GM04504 (cell line): ENCODE measurements at regions not wholly inside any gene's neighbourhood (a gene's known extent, or its start where the extent isn't known, plus 50 kb on each side); places are given as distances from the start of the nearest gene placed in this dataset.
"Not testable (repeated sequence)": the region's sequence is repeated elsewhere in the genome, so short reads cannot be mapped to it uniquely, and the experiment has no call there.

ENCODE experiments used
- DNase-seq: peaks from one replicate; pipeline ENCODE4 v3.0.0-alpha.2; 2012; ENCODE audit warnings: low read depth

GRCh38 chr7:70846208-70846607, 285.7 kb upstream of the GALNT17 start:
- DNase-seq, result no peak

- no peak for DNase-seq
These were observed 282.2 kb upstream of the GALNT17 start for GRCh38 chr7:70849580-70850235.

GRCh38 chr7:70855373-70855772, 276.6 kb upstream of the GALNT17 start:
- DNase-seq, result no peak

GRCh38 chr7:70856901-70857630, 274.9 kb upstream of the GALNT17 start:
- DNase-seq, result peak; percentile 24

GRCh38 chr7:70857793-70858545, 274.0 kb upstream of the GALNT17 start:
- DNase-seq, result no peak

- no peak for DNase-seq
These were observed 264.4 kb upstream of the GALNT17 start for GRCh38 chr7:70867513-70867912.

GRCh38 chr7:70870349-70870748, 261.6 kb upstream of the GALNT17 start:
- DNase-seq, result no peak

- DNase-seq, result no peak
These were observed 259.8 kb upstream of the GALNT17 start for GRCh38 chr7:70872188-70872587.

GRCh38 chr7:70881167-70881847, 250.6 kb upstream of the GALNT17 start:
- DNase-seq, result no peak

GRCh38 chr7:70883750-70884439, 248.0 kb upstream of the GALNT17 start:
- no peak for DNase-seq

- DNase-seq, result no peak
These were observed 247.5 kb upstream of the GALNT17 start for GRCh38 chr7:70884440-70884764.

GRCh38 chr7:70884809-70885208, 247.1 kb upstream of the GALNT17 start:
- no peak for DNase-seq

- no peak for DNase-seq
These were observed 245.4 kb upstream of the GALNT17 start for GRCh38 chr7:70886547-70886946.

- no peak for DNase-seq
These were observed 244.8 kb upstream of the GALNT17 start for GRCh38 chr7:70887186-70887585.

- no peak for DNase-seq
These were observed 241.6 kb upstream of the GALNT17 start for GRCh38 chr7:70890147-70890969.

GRCh38 chr7:70893422-70893821, 238.5 kb upstream of the GALNT17 start:
- no peak for DNase-seq

GRCh38 chr7:70893971-70894715, 237.8 kb upstream of the GALNT17 start:
- DNase-seq, result no peak

- no peak for DNase-seq
These were observed 237.1 kb upstream of the GALNT17 start for GRCh38 chr7:70894799-70895198.

GRCh38 chr7:70895337-70896200, 236.4 kb upstream of the GALNT17 start:
- DNase-seq, result not testable (repeated sequence)
